CD14-positive monocyte (primary cell): ENCODE measurements at regions not wholly inside any gene's neighbourhood (a gene's known extent, or its start where the extent isn't known, plus 50 kb on each side); places are given as distances from the start of the nearest gene placed in this dataset.

Experiments
- DNase-seq, 3 donors: peaks; one replicate each; pipeline ENCODE4 v3.0.0-alpha.2; 2011 to 2022
- H2AFZ ChIP-seq: 2 replicates; pipeline ENCODE4 v1.6.0; 2012; ENCODE audit warnings: mild to moderate bottlenecking, low read depth, low read length, inconsistent platforms; ENCODE audit not compliant: insufficient read depth, poor library complexity, severe bottlenecking
- H3K27ac ChIP-seq, 2 donors: 1 replicate in 1 of 2; 2 replicates in 1 of 2; pipeline ENCODE4 v1.5.1; 2012 to 2013; ENCODE audit warnings: low read length in 2 of 2, control low read depth in 1 of 2, inconsistent platforms in 1 of 2, low read depth in 1 of 2, mild to moderate bottlenecking in 1 of 2
- H3K27me3 ChIP-seq, 2 donors: one replicate each; pipeline versions ENCODE4 v1.6.0 to v1.6.1; 2011 to 2013; ENCODE audit warnings: low read length in 2 of 2; ENCODE audit not compliant: control insufficient read depth in 2 of 2, insufficient read depth in 2 of 2
- H3K36me3 ChIP-seq, 2 donors: replicated peaks in 1 of 2; 1 replicate in 1 of 2; 2 replicates in 1 of 2; pipeline versions ENCODE4 v1.5.1 to v1.6.1; 2012 to 2013; ENCODE audit warnings: low read length in 2 of 2, control low read depth in 1 of 2, inconsistent platforms in 1 of 2, mild to moderate bottlenecking in 1 of 2; ENCODE audit not compliant: insufficient read depth in 2 of 2, control insufficient read depth in 1 of 2
- H3K4me1 ChIP-seq, 2 donors: 1 replicate in 1 of 2; 2 replicates in 1 of 2; pipeline versions ENCODE4 v1.5.1 to v1.6.1; 2012 to 2013; ENCODE audit warnings: low read length in 2 of 2, control low read depth in 1 of 2, inconsistent platforms in 1 of 2, mild to moderate bottlenecking in 1 of 2, moderate library complexity in 1 of 2; ENCODE audit not compliant: insufficient read depth in 2 of 2, control insufficient read depth in 1 of 2
- H3K4me2 ChIP-seq: replicated peaks from 2 replicates; pipeline ENCODE3; 2012; ENCODE audit warnings: low read length, moderate library complexity, mild to moderate bottlenecking; ENCODE audit not compliant: poor library complexity, severe bottlenecking; ENCODE audit errors: extremely low read depth
- H3K4me3 ChIP-seq, 3 experiments: fragments of 200-600 bp in 1 of 3; sonication (generic) in 1 of 3; replicated peaks in 1 of 3; 1 replicate in 2 of 3; 2 replicates in 1 of 3; pipeline ENCODE4 v1.5.1; 2011 to 2013; ENCODE audit warnings: low read length in 3 of 3, mild to moderate bottlenecking in 3 of 3, control low read depth in 2 of 3, low read depth in 2 of 3, inconsistent platforms in 1 of 3, moderate library complexity in 1 of 3
- H3K79me2 ChIP-seq: 2 replicates; pipeline ENCODE4 v1.6.0; 2012; ENCODE audit warnings: mild to moderate bottlenecking, control low read depth, inconsistent platforms, low read length, moderate library complexity; ENCODE audit not compliant: insufficient read depth
- H3K9ac ChIP-seq: 2 replicates; pipeline ENCODE4 v1.6.0; 2017; ENCODE audit warnings: low read length, mild to moderate bottlenecking; ENCODE audit not compliant: insufficient read depth, poor library complexity, severe bottlenecking
- H3K9me3 ChIP-seq, 2 donors: replicated peaks in 1 of 2; 1 replicate in 1 of 2; 2 replicates in 1 of 2; pipeline versions ENCODE4 v1.5.1 to v1.6.1; 2012 to 2013; ENCODE audit warnings: low read length in 2 of 2, control low read depth in 1 of 2; ENCODE audit not compliant: control insufficient read depth in 1 of 2, insufficient read depth in 1 of 2
- H4K20me1 ChIP-seq: 2 replicates; pipeline ENCODE4 v1.6.0; 2012; ENCODE audit warnings: mild to moderate bottlenecking, low read length, control low read depth, moderate library complexity; ENCODE audit not compliant: insufficient read depth
- H3K27ac Mint-ChIP-seq, 7 donors: one replicate each; pipeline ENCODE4 v1.8.0; 2020; ENCODE audit warnings: mild to moderate bottlenecking in 7 of 7, mixed read lengths in 7 of 7, moderate library complexity in 6 of 7, inconsistent platforms in 2 of 7
- H3K27me3 Mint-ChIP-seq, 3 donors: one replicate each; pipeline ENCODE4 v1.8.0; 2021 to 2022; ENCODE audit warnings: low read depth in 3 of 3, mild to moderate bottlenecking in 3 of 3, mixed read lengths in 3 of 3, moderate library complexity in 3 of 3, inconsistent platforms in 1 of 3
- H3K36me3 Mint-ChIP-seq, 2 donors: one replicate each; pipeline ENCODE4 v1.8.0; 2020; ENCODE audit warnings: mixed read lengths in 2 of 2, inconsistent platforms in 1 of 2, mild to moderate bottlenecking in 1 of 2
- H3K4me1 Mint-ChIP-seq: one replicate; pipeline ENCODE4 v1.8.0; 2020; ENCODE audit warnings: mild to moderate bottlenecking, mixed read lengths
- H3K4me3 Mint-ChIP-seq, 2 donors: one replicate each; pipeline ENCODE4 v1.8.0; 2020; ENCODE audit warnings: mild to moderate bottlenecking in 2 of 2, mixed read lengths in 2 of 2, moderate library complexity in 1 of 2
- H3K9me3 Mint-ChIP-seq, 7 donors: one replicate each; pipeline ENCODE4 v1.8.0; 2020 to 2022; ENCODE audit warnings: mixed read lengths in 7 of 7, mild to moderate bottlenecking in 6 of 7, moderate library complexity in 6 of 7, inconsistent platforms in 2 of 7
- CTCF ChIP-seq: fragments of 200-600 bp; IDR thresholded peaks from one replicate; pipeline ENCODE4 v1.8.0; 2022; ENCODE audit warnings: antibody characterized with exemption, mild to moderate bottlenecking
- WGBS: methylation state at CpG from one replicate; pipeline ENCODE4 v1.1.5; 2013; ENCODE audit warnings: missing lambda C conversion rate; ENCODE audit not compliant: insufficient coverage; 5-methylcytosine and 5-hydroxymethylcytosine counted together
- intact Hi-C, 2 donors: fragments of 100-400 bp; cut with micrococcal nuclease; formaldehyde crosslinking; loops; one replicate each; pipeline versions ENCODE4 v1.15.0 to v1.15.1; 2023

GRCh38 chr10:6707352-6707751 lies 127.3 kb upstream of the PRKCQ start:
- Mint-ChIP-seq H3K27ac (no peak overlapping the region), H3K4me1 (peaks cover 3% of the 10 kb centered on the region), H3K36me3 (no peaks in the 10 kb centered on the region), H3K27me3 (peaks cover 1 to 29% (median 14%) of the 10 kb centered on the region in 3 donors), H3K9me3 (peaks cover 0 to 5% (median 0%) of the 10 kb centered on the region in 7 donors), H3K4me3 (no peak overlapping the region)
- Histone ChIP-seq H3K27me3 (no peaks in the 10 kb centered on the region), H3K4me1 (no peaks in the 10 kb centered on the region), H3K79me2 (no peaks in the 10 kb centered on the region), H3K4me3 (no peak overlapping the region), H4K20me1 (no peaks in the 10 kb centered on the region), H3K9ac (no peak overlapping the region), H3K9me3 (no peaks in the 10 kb centered on the region), H2AFZ (no peak overlapping the region), H3K4me2 (no peak overlapping the region), H3K27ac (no peak overlapping the region), H3K36me3 (no peaks in the 10 kb centered on the region)
- TF ChIP-seq CTCF, result no peak
- 100% methylated on average over 1 of the region's 4 CpGs for WGBS
- intact Hi-C loops, result no loop called here
- DNase-seq, result no peak

GRCh38 chr10:6706725-6707124 lies 126.6 kb upstream of the PRKCQ start:
- Histone ChIP-seq H3K4me3 (no peak overlapping the region), H3K27ac (no peak overlapping the region), H3K36me3 (no peaks in the 10 kb centered on the region), H3K9me3 (no peaks in the 10 kb centered on the region), H3K4me1 (no peaks in the 10 kb centered on the region), H4K20me1 (no peaks in the 10 kb centered on the region), H3K27me3 (no peaks in the 10 kb centered on the region), H3K4me2 (no peak overlapping the region), H3K79me2 (no peaks in the 10 kb centered on the region), H2AFZ (no peak overlapping the region), H3K9ac (no peak overlapping the region)
- Mint-ChIP-seq H3K36me3 (no peaks in the 10 kb centered on the region), H3K27me3 (peaks cover under 1 to 24% (median 11%) of the 10 kb centered on the region in 3 donors), H3K4me3 (no peak overlapping the region), H3K27ac (no peak overlapping the region), H3K4me1 (peaks cover 3% of the 10 kb centered on the region), H3K9me3 (peaks cover 0 to 5% (median 0%) of the 10 kb centered on the region in 7 donors)
- intact Hi-C loops, result no loop called here
- no peak for TF ChIP-seq CTCF
- WGBS, result 100% methylated on average over 1 of the region's 4 CpGs
- DNase-seq, result no peak
